HepG2 (cell line): ENCODE measurements at regions not wholly inside any gene's neighbourhood (a gene's known extent, or its start where the extent isn't known, plus 50 kb on each side); places are given as distances from the start of the nearest gene placed in this dataset.

ENCODE experiments used
- CHCHD3 ChIP-seq: sonication (generic); formaldehyde crosslinking; IDR thresholded peaks from 2 replicates; pipeline ENCODE4 v1.8.0; 2022; ENCODE audit warnings: mild to moderate bottlenecking, missing genetic modification reagents, moderate library complexity
- CHD2 ChIP-seq: IDR thresholded peaks from 2 replicates; pipeline ENCODE4 v1.6.1; 2011; ENCODE audit warnings: low read depth, low read length, improper control_type of control experiment
- CREM ChIP-seq, 2 experiments: sonication (generic) in 1 of 2; formaldehyde crosslinking in 1 of 2; IDR thresholded peaks; 2 replicates each; pipeline versions ENCODE4 v1.4.0 to v1.6.1; 2016 to 2020; ENCODE audit warnings: antibody characterized with exemption in 1 of 2, mild to moderate bottlenecking in 1 of 2, missing genetic modification reagents in 1 of 2
- HIVEP1 ChIP-seq: sonication (generic); formaldehyde crosslinking; IDR thresholded peaks from 2 replicates; pipeline ENCODE4 v1.4.0; 2020; ENCODE audit warnings: mild to moderate bottlenecking, missing genetic modification reagents
- MED1 ChIP-seq: sonication (generic); formaldehyde crosslinking; IDR thresholded peaks from 2 replicates; pipeline ENCODE4 v1.4.0; 2020; ENCODE audit warnings: missing genetic modification reagents
- NCOR1 ChIP-seq: fragments of 200-600 bp; sonication (generic); IDR thresholded peaks from 2 replicates; pipeline ENCODE4 v1.7.0; 2017; ENCODE audit warnings: antibody characterized with exemption, low read length, borderline replicate concordance
- NFE2L1 ChIP-seq: sonication (generic); formaldehyde crosslinking; IDR thresholded peaks from 2 replicates; pipeline ENCODE4 v1.4.0; 2020; ENCODE audit warnings: missing genetic modification reagents, mild to moderate bottlenecking, borderline replicate concordance
- POLR2AphosphoS5 ChIP-seq: IDR thresholded peaks from 2 replicates; pipeline ENCODE4 v1.6.1; 2012; ENCODE audit warnings: low read depth, low read length
- SMC3 ChIP-seq: IDR thresholded peaks from 2 replicates; pipeline ENCODE4 v1.6.1; 2011; ENCODE audit warnings: low read length, improper control_type of control experiment
- TARDBP ChIP-seq: sonication (generic); formaldehyde crosslinking; IDR thresholded peaks from 2 replicates; pipeline ENCODE4 v1.8.0; 2022; ENCODE audit warnings: mild to moderate bottlenecking, missing genetic modification reagents
- XBP1 ChIP-seq: sonication (generic); formaldehyde crosslinking; IDR thresholded peaks from 2 replicates; pipeline ENCODE4 v1.5.0; 2020; ENCODE audit warnings: missing genetic modification reagents
- ZNF432 ChIP-seq: sonication (generic); formaldehyde crosslinking; IDR thresholded peaks from 2 replicates; pipeline ENCODE4 v1.5.0; 2020; ENCODE audit warnings: missing genetic modification reagents, mild to moderate bottlenecking, borderline replicate concordance
- ZNF589 ChIP-seq: sonication (generic); formaldehyde crosslinking; conservative IDR thresholded peaks from 2 replicates; pipeline ENCODE4 v1.8.0; 2022; ENCODE audit warnings: mild to moderate bottlenecking, moderate library complexity, missing genetic modification reagents
- TF ChIP-seq, protein P1 (sequence below): sonication (generic); formaldehyde crosslinking; IDR thresholded peaks from 2 replicates; pipeline ENCODE4 v1.5.0; 2020; ENCODE audit warnings: mild to moderate bottlenecking, missing genetic modification reagents, moderate library complexity

DNA sequence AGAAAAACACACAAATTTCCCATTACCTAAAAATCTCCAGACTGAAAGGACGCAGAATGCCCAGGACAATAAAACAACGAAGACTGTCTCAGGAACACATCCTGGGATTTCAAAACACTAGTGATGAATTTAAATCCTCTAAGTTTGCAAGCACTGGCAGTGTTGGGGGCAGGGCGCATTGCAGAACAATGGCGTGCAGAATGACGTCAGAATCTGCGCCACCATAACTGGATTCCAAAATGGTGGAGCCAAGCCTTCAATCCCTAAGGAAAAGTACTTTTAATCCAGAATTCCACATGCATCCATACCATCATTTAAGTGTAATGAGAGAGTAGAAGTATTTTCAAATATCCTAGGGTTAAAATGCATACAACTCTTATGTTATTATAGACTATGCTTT, 679.1 kb downstream of the TRIML1 start:
- TF ChIP-seq, protein P1, sequence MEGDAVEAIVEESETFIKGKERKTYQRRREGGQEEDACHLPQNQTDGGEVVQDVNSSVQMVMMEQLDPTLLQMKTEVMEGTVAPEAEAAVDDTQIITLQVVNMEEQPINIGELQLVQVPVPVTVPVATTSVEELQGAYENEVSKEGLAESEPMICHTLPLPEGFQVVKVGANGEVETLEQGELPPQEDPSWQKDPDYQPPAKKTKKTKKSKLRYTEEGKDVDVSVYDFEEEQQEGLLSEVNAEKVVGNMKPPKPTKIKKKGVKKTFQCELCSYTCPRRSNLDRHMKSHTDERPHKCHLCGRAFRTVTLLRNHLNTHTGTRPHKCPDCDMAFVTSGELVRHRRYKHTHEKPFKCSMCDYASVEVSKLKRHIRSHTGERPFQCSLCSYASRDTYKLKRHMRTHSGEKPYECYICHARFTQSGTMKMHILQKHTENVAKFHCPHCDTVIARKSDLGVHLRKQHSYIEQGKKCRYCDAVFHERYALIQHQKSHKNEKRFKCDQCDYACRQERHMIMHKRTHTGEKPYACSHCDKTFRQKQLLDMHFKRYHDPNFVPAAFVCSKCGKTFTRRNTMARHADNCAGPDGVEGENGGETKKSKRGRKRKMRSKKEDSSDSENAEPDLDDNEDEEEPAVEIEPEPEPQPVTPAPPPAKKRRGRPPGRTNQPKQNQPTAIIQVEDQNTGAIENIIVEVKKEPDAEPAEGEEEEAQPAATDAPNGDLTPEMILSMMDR (CRISPR knock-in tag): no peak
- TF ChIP-seq CREM (IDR thresholded peaks at IDR 0.05) (no peak), CREM (CRISPR knock-in tag; IDR thresholded peaks at IDR 0.05) (no peak), POLR2AphosphoS5 (no peak), NFE2L1 (CRISPR knock-in tag) (no peak), HIVEP1 (no peak), ZNF589 (no peak), NCOR1 (no peak), XBP1 (no peak), CHD2 (no peak), ZNF432 (CRISPR knock-in tag) (no peak), CHCHD3 (no peak), TARDBP (CRISPR knock-in tag) (no peak), MED1 (CRISPR knock-in tag) (no peak), SMC3 (no peak)
